NK-92 treated with Interleukin-12 subunit alpha and Interleukin-12 subunit beta, amount 100 ng/mL, for 24 hours (cell line): ENCODE measurements at regions not wholly inside any gene's neighbourhood (a gene's known extent, or its start where the extent isn't known, plus 50 kb on each side); places are given as distances from the start of the nearest gene placed in this dataset.
"Not testable (repeated sequence)": the region's sequence is repeated elsewhere in the genome, so short reads cannot be mapped to it uniquely, and the experiment has no call there.

Experiments used
- DNase-seq: peaks from one replicate; lab custom pipeline; 2025; lab: John Stamatoyannopoulos, UW

DNA sequence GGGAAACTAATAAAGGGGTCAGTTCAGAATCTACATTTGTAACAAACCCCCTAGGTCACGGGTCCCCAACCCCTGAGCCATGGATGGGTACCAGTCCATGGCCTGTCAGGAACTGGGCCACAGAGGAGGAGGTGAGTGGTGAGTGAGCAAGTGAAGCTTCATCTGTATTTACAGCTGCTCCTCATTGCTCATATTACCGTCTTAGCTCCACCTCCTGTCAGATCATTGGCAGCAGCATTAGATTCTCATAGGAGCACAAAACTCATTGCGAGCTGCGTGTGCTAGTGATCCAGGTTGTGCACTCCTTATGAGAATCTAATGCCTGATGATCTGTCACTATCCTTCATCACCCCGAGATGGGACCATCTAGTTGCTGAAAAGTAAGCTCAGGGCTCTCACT lies 88.4 kb upstream of the MPP7 start:
- DNase-seq = no peak

DNA sequence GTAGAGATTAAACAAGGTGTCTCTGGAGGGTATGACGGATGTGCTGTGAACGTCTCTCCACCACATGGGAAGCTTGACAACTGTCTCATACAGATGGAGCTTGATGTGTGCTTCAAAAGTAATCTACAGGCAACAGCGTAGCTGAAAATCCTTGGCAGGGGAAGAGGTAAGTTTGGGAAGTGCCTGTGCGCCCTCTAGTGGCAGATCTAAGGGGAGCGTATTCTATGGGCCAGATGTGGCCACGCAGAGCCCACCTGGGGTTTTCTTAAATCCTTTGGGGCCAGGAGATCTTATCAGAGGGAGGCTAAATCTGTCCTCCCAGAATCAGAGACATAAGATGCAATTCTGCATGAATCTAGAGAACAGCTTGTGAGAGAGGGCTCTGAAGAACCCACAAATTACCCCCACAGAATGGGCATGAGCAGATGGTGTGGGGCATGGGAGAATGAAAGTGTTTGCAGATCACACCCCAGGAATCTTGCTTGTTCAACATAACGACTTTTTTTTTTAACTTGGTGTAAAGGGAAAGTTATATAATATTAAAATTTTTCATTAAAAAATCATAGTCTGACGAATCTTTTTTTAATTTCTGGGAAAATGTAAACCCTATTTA lies 91.2 kb upstream of the MPP7 start:
- no peak for DNase-seq

DNA sequence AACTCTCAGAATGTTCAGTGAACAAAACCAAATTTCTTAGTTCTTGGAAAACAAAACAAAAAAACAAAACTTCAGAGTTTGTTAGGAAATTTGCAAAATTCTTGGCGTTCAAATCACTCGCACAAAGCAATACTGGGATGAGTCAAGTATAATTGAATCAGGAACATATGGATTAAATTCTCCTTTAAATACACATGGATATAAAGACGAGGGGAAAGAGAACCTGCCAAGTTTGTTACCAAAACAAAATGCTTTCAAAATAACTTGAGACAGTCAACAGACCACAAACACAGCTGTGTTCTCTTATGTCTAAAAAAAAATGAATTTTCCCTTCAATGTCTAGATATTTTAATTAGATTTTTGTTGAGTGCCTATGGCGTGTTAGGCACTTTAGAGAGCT lies 93.5 kb upstream of the MPP7 start:
- DNase-seq = no peak

DNA sequence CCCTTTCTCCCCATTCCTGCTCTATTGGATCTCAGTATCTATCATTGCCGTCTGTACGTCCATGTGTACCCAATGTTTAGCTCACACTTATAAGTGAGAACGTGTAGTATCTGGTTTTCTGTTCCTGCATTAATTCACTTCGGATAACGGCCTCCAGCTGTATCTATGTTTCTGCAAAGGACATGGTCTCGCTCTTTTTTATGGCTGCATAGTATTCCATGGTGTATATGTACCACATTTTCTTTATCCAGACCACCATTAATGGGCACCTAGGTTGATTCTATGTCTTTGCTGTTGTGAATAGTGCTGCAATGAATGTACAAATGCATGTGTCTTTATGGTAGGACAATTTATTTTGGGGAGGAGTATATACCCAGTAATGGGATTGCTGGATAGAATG lies 94.4 kb upstream of the MPP7 start:
- DNase-seq = no peak

DNA sequence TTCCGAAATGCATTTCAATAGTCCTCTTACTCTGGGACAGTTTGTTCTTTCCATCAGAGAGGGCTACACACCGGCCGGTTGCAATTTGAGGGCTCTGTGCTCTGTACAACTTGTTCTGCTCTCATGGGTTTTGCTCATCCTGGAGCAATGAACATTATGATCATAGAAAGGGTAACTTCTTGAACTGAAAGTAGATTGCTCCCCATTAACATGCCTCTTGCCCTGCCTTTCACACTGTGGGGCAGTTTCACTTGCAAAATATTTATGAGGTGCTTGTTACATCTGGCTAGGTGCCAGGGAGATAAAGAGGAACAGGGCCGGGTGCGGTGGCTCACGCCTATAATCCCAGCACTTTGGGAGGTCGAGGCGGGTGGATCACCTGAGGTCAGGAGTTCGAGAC lies 97.3 kb upstream of the MPP7 start:
- no peak for DNase-seq

DNA sequence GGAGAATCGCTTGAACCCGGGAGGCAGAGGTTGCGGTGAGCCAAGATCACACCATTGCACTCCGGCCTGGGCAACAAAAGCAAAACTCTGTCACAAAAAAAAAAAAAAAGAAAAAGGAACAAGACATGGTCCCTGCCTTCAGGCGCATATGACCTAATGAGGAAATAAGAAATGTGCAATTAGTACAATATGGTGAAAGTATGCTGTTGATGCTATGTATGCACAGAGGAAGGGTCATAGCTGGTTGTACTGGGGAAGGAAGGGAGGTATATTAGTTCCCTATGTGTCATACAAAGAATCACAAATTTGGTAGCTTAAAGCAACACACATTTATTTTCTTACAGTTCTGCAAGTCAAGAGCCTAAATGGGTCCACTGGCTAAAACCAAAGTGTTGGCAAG lies 97.8 kb upstream of the MPP7 start:
- no peak for DNase-seq

DNA sequence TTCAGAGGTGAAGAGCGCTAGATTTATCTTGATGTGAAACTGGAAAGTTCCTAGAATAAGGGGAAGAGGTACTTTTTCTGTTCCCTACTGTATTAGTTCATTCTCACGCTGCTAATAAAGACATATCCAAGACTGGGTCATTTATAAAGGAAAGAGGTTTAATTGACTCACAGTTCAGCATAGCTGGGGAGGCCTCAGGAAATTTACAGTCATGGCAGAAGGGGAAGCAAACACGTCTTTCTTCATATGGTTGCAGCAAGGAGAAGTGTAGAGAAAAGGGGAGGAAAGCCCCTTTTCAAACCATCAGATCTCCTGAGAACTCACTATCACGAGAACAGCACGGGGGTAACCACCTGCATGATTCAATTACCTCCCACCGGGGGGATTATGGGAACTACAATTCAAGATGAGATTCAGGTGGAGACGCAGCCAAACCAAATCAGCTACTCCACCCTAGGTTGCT lies 99.8 kb upstream of the MPP7 start:
- DNase-seq = not testable (repeated sequence)

DNA sequence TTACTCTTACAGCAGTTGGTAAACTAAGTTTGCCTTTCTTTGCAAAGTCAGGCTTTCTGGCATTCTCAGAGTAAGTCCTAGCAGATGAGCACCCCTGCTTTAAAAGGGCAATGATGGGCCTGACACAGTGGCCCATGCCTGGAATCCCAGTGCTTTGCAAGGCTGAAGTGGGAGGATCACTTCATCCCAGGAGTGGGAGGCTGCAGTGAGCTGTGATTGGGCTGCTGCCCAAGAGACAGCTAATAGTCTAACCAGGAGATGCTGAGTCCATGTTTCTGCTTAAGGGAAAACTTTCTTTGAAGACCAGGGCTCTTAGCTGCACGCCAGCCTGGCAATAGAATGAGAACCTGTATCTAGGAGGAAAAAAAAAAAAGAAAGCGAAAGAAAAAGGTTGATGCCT lies 100.2 kb upstream of the MPP7 start:
- no peak for DNase-seq

DNA sequence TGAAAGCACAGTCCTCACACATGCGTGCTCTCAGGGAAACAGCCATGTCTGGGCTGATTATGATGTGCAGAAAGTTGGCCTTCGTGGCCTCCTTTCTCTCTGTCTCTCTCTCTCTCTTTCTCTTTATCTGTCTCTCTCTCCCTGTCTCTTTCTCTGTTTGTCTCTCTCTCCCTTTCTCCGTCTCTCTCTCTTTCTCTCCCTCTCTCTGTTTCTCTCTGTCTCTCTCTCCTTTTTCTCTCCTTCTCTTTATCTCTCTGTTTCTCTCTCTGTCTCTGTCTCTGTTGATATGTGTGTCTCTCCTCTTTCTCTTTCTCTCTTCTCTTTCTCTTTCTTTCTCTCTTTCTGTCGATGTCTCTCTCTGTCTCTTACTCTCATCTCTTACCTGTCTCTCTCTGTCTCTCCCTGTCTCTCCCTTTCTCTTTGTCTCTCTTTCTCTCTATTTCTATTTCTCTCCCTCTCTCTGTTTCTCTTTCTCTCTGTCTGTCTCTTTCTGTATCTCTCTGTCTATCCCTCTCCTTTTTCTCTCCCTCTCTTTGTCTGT lies 105.4 kb upstream of the MPP7 start:
- DNase-seq = no peak

DNA sequence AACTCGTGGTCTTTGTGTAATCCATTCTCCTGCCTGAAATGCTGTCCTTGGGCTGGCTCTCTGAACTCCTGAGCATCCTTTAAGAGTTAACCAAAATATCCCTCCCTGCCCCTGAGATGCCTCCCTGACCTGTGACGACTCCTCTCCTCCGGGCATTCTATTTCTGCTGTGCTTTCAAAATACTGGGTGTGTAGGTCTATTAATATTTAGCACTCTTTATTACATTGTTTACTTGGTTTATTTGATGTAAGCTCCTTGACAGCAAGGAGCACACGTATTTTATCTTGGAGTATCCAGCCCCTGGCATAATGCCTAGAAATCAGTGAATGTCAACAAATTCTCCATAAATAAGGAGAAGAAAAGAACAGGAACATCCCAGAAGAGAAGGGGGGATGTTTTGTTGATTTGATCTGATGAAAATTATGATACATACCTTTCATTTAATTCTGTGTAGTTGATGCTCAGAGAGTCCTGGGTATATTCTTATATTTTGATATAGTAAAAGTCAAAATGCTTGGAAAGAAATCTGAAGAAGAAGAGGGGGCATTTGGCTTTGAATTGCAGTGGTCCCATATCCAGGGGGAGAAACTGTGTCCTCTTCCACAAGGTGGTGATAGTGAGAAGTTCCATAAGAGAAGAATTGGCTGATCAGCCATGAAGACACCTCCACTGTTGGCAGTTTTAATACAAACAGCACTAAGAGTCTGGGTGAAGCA lies 107.7 kb upstream of the MPP7 start:
- DNase-seq = no peak

DNA sequence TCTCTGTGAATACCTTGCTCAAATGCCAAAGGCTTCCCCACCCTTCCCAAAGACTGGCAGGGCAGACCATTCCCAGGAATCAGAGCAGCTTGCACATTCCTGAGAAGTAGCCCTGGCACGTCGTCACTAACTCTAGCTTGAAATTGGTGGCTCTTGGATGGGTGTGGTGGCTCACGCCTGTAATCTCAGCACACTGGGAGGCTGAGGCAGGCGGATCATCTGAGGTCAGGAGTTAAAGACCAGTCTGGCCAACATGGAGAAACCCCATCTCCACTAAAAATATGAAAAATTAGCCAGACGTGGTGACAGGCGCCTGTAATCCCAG lies 108.2 kb upstream of the MPP7 start:
- no peak for DNase-seq

DNA sequence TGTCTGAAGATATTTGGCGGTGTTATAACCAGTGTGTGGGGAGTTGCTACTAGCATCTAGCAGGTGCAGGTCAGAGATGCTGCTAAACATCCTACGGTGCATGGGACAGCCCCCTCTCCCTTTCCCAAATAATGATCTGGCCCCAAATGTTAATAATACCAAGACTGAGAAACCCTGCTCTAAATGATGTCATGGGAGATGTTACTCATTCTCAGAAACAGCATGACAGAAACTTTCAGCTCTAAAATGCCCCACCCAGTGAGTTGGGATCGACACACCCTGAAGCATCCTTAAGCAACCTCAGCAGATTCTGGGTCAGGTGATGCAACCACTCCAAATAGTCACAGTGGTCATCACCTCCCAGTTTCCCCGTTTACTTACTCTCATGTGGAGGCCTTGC lies 108.8 kb upstream of the MPP7 start:
- no peak for DNase-seq

DNA sequence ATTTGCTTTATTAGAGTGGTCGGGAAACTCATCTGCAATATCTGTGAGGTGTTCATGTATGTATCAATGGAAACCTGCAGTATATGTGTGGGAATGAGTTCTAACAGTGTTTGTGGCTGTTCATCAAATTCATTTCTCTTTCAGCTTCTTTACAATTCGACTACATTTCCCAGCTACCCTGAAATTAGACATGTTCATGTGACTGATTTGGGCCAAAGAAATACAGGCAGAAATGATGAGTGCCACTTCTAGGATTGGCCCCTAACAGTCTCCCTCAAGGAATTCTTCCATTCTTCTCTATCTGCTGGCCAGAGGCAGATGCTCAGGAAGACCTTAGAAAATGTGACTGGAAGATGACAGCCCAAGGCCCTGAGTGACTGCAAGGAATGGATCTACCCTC lies 114.8 kb upstream of the WAC start:
- no peak for DNase-seq

DNA sequence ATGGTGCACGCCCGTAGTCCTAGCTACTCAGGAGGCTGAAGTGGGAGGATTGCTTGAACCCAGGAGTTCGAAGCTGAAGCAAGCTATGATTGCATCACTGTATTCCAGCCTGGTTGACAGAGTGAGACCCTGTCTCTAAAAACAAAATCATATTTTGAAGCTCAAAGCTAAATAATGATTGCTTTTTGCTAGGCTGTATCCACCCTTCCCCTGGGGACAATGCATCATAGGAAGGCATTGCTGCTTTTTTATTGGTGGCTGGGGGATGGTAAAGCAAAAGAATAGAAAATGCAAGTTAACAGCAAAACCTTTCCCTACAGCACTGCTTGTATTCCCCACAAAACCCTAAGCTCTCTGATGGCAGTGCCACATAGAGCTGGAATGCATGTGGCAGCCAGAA lies 107.5 kb upstream of the WAC start:
- no peak for DNase-seq

DNA sequence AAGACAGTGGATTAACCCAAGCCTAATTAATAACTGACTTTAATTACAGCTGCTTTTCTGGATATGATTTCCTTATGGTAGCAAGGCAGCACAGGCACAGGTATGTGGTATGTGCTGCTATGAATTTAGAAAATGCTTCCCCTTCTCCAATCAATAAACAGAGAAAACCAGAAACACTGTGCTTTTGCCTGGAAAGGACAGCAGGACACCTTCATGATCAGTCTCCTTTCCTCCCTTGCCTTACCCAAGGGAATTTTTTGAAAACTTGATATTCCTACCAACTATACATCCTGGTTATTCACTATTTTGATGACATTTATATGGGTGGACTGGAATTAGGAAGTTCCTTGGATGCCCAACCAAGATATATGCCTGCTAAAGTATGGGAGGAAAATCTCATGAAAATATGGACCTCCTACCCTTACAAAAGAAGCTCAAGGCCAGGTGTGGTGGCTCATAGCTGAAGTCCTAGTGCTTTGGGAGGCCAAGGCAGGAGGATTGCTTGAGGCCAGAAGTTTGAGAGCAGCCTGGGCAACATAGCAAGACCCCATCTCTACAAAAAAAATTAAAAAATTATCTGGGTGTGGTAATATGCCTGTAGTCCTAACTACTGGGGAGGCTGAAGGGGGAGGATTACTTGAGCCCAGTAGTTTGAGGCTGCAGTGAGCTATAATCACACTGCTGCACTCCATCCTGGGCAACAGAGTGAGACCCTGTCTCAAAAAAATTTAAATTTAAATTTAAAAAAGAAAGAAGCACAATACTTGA lies 106.3 kb upstream of the WAC start:
- no peak for DNase-seq

DNA sequence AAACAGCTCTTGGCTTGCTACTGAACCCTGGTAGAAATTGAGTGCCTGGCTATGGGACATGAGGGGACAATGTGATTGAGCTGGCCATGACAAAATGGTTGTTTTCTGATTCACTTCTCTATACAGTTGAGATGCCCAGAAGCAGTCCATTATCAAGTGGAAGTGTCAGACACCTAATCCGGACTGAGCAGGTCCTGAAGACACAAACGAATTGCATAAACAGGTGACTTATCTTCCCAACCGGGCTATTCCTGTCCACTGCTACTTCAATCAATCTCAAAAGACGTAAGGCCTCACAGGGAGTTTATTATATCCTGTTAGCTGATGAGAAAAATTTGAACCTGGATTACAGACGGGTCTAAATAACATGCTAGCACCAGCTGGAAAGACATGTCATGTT lies 105.5 kb upstream of the WAC start:
- DNase-seq = no peak

DNA sequence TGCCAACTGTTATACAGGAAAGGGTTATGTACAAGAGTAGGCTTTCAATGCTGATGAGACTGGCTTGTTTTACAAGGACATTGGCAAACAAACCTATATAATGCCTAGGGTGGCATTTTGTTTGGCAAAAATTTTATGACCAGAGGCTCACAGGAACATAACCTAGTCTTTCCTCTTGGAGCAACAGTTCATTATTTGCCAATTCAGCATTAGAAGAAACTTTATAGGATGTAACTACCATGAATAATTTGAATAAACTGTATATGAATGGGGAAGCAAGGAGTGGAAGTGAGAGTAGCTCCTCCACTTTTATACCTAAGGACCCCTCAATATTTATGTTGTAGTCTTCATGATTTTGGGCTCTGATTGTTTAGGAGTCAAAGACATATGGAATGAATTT lies 103.9 kb upstream of the WAC start:
- no peak for DNase-seq

DNA sequence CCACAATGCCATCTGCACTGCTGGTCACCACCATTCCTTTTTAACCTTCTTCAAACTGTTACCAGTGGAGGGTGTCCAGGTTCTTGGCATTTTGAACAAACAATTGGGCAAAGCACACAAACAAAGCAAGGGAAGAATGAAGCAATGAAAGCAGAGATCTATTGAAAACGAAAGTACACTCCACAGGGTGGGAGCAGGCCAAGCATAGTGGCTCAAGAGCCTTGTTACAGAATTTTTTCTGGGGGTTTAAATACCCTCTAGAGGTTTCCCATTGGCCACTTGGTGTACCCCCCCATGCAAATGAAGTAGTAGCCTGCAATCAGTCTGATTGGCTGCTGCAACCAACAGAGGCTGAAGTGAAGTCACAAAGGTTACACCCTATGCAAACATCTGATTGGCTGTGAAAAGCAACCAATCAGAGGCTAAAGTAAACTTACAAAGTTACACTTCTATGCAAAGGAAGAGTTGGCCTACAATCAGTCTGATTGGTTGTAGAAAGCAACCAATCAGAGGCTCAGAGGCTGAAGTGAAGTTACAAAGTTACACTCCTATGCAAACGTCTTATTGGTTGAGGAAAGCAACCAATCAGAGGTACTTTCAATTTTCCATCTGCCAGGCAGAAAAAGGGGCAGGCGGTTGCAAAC lies 103.2 kb upstream of the WAC start:
- no peak for DNase-seq

DNA sequence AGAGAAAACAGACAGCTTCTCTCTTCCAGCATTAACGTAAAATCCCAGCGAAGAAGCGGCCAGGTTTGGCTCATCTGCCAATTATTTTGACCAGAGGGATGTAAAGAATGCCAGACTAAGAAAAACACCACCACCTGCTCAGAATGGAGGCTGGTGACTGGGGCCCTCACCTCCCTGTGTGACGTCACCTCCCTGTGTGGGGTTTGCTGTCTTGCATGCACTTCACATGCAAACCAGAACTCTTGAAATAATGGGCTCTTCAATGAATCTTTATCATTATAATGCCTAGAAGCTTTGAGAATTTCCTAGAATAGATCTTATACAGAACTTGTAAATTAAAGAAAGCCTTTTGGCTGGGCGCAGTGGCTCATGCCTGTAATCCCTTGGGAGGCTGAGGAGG lies 101.8 kb upstream of the WAC start:
- DNase-seq = no peak

DNA sequence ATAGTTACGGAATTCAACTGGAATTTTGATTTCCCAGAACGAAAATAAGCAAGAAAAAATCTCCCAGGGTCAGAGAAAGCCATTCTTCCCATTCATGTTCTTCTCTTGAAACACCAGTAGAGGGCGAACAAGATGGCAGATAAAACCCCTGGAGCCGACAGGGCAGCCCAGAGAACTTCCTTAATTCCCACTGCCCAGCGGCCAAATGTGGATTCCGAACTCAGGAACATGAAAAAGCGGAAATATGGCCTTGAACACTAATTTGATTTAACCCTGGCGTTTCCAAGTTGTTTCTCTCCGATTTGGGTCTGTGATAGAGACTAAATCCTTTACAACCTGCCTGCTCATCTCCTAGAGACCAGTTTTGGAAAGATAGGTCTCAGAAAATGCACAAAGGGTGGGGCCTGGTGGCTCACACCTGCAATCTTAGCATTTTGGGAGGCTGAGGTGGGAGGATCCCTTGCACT lies 100.7 kb upstream of the WAC start:
- no peak for DNase-seq

DNA sequence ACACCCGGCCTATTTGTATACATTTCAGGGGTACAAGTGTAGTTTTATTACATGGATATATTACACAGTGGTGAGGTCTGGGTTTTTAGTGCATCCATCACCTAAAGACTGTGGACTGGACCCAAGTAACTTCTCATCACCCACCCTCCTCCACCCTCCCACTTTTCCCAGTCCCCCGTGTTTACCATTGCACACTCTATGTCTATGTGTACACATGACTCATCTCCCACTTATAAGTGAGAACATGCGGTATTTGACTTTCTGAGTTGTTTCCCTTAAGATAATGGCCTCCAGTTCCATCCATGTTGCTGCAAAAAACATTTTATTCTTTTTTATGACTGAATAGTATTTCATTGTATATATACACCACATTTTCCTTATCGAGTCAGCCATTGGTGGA lies 98.9 kb upstream of the WAC start:
- DNase-seq = no peak

DNA sequence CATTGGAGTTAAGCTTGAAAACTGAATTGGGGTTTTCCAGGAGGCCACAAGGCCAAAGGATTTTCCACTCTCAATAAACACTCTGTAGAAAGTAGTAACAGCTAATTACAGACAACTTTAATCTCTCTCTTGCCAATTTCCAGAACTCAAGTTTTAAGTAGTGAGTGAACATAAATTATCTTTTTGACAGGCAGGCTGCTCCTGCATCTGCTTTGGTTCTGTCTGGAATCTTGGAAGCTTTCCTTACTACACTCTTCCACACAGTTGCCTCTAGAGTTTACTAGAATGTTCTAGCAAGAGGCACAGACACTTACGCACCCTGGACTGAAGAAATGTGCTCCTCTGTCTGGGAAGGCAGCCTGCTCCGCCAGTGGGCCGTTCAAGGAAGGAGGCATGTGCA lies 90.5 kb upstream of the WAC start:
- no peak for DNase-seq

DNA sequence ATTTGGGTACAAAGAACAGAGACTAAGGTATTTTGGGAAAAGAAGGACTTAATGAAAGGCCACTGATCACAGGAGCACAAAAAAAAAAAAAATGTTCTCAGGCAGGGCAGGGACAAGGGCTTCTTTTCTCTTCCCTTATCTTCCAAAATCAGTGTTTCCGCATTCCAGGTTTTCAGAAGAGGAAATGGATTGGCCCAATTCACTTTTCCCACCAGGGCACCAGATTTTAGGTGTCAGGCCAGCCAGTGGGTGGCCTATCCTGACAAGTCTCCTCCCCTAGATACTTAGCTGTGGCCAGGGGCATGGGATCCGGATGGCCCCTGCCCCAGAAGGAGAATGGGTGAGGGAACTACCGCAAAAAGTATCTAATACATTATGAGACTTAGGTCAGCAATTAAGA lies 88.9 kb upstream of the WAC start:
- no peak for DNase-seq
